Esophagus muscularis mucosa (tissue), 4 donors: ENCODE measurements at regions not wholly inside any gene's neighbourhood (a gene's known extent, or its start where the extent isn't known, plus 50 kb on each side); places are given as distances from the start of the nearest gene placed in this dataset.
A peak's percentile ranks its signal among the peaks of the same experiment; 100 is the strongest.

ENCODE experiments used
- DNase-seq: peaks from one replicate; pipeline ENCODE4 v3.0.0-alpha.2; 2017; ENCODE audit errors: extremely low spot score
- H3K27ac ChIP-seq, 4 donors: fragments of 200-600 bp; sonication (generic); replicated peaks in 1 of 4; 1 replicate in 3 of 4; 2 replicates in 1 of 4; pipeline ENCODE4 v1.5.1; 2016 to 2019; ENCODE audit warnings: mild to moderate bottlenecking in 1 of 4
- H3K27me3 ChIP-seq, 4 donors: fragments of 200-600 bp; sonication (generic); one replicate each; pipeline versions ENCODE4 v1.5.1 to v1.6.0; 2016 to 2019
- H3K36me3 ChIP-seq, 4 donors: fragments of 200-600 bp; sonication (generic); one replicate each; pipeline ENCODE4 v1.5.1; 2016 to 2019
- H3K4me1 ChIP-seq, 4 donors: fragments of 200-600 bp; sonication (generic); one replicate each; pipeline ENCODE4 v1.5.1; 2016 to 2019
- H3K4me3 ChIP-seq, 4 donors: fragments of 200-600 bp; sonication (generic); 1 replicate in 2 of 4; 2 replicates in 2 of 4; pipeline ENCODE4 v1.5.1; 2016 to 2019; ENCODE audit warnings: mild to moderate bottlenecking in 4 of 4, moderate library complexity in 1 of 4
- H3K9me3 ChIP-seq, 4 donors: fragments of 200-600 bp; sonication (generic); 1 replicate in 3 of 4; 2 replicates in 1 of 4; pipeline ENCODE4 v1.5.1; 2016 to 2019
- CTCF ChIP-seq, 3 experiments: fragments of 200-600 bp in 2 of 3; fragments of 450-650 bp in 1 of 3; sonication (generic) in 2 of 3; IDR thresholded peaks; one replicate each; pipeline ENCODE4 v1.5.1; 2017 to 2019; ENCODE audit warnings: antibody characterized with exemption in 3 of 3, mild to moderate bottlenecking in 2 of 3, moderate library complexity in 1 of 3
- EP300 ChIP-seq: sonication (generic); formaldehyde crosslinking; IDR thresholded peaks from one replicate; pipeline ENCODE4 v1.6.1; 2017; ENCODE audit warnings: antibody characterized with exemption
- POLR2A ChIP-seq: fragments of 450-650 bp; IDR thresholded peaks from one replicate; pipeline ENCODE4 v1.6.1; 2017; ENCODE audit warnings: antibody characterized with exemption, moderate library complexity, mild to moderate bottlenecking, low read depth
- POLR2AphosphoS5 ChIP-seq, 2 donors: sonication (generic); formaldehyde crosslinking; IDR thresholded peaks; one replicate each; pipeline ENCODE4 v1.6.1; 2017; ENCODE audit warnings: antibody characterized with exemption in 2 of 2
- WGBS: methylation state at CpG from one replicate; pipeline ENCODE4 v1.1.5; 2018; 5-methylcytosine and 5-hydroxymethylcytosine counted together
- intact Hi-C: fragments of 100-400 bp; cut with DNase I; formaldehyde crosslinking; loops from one replicate; pipeline ENCODE4 v1.15.1; 2023

- Histone ChIP-seq H3K4me3 (no peak overlapping the region), H3K27ac (no peak overlapping the region), H3K9me3 (peaks cover 0 to 23% (median 7%) of the 10 kb centered on the region in 4 donors), H3K27me3 (no peaks in the 10 kb centered on the region), H3K4me1 (no peaks in the 10 kb centered on the region), H3K36me3 (no peaks in the 10 kb centered on the region)
- 82% methylated on average over 18 of the region's 18 CpGs for WGBS
- intact Hi-C loops = no loop called here
- TF ChIP-seq EP300 (no peak), POLR2AphosphoS5 (IDR thresholded peaks at IDR 0.05) (no peak), CTCF (IDR thresholded peaks at IDR 0.05) (no peak), POLR2A (no peak)
- peak; percentile 72 for DNase-seq
These were observed 2292.8 kb downstream of the TP53TG3F start for GRCh38 chr16:35752012-35752772.

- peak; percentile 79 for DNase-seq
- Histone ChIP-seq H3K4me1 (no peaks in the 10 kb centered on the region), H3K27me3 (no peaks in the 10 kb centered on the region), H3K4me3 (no peak overlapping the region), H3K9me3 (peaks cover 0 to 16% (median 4%) of the 10 kb centered on the region in 4 donors), H3K27ac (no peak overlapping the region), H3K36me3 (no peaks in the 10 kb centered on the region)
- intact Hi-C loops = no loop called here
- TF ChIP-seq CTCF (IDR thresholded peaks at IDR 0.05) (no peak), POLR2AphosphoS5 (IDR thresholded peaks at IDR 0.05) (no peak), EP300 (no peak), POLR2A (no peak)
- 79% methylated on average over 22 of the region's 22 CpGs for WGBS
These were observed 2293.6 kb downstream of the TP53TG3F start for GRCh38 chr16:35752773-35753558.

- Histone ChIP-seq H3K4me1 (no peaks in the 10 kb centered on the region), H3K36me3 (no peaks in the 10 kb centered on the region), H3K27me3 (no peaks in the 10 kb centered on the region), H3K27ac (no peak overlapping the region), H3K9me3 (peaks cover 0 to 16% (median 3%) of the 10 kb centered on the region in 4 donors), H3K4me3 (no peak overlapping the region)
- WGBS = 75% methylated on average over 12 of the region's 12 CpGs
- TF ChIP-seq CTCF (IDR thresholded peaks at IDR 0.05) (no peak), POLR2AphosphoS5 (IDR thresholded peaks at IDR 0.05) (no peak), POLR2A (no peak), EP300 (no peak)
- intact Hi-C loops = no loop called here
- peak; percentile 72 for DNase-seq
These were observed 2294.4 kb downstream of the TP53TG3F start for GRCh38 chr16:35753559-35754390.

- H3K9me3 ChIP-seq = peaks cover 0 to 15% (median 3%) of the 10 kb centered on the region in 4 donors
- H3K27me3 ChIP-seq = no peaks in the 10 kb centered on the region
- no peak for TF ChIP-seq EP300
- TF ChIP-seq CTCF (IDR thresholded peaks at IDR 0.05) = no peak
- no peak for TF ChIP-seq POLR2A
- no peak for TF ChIP-seq POLR2AphosphoS5 (IDR thresholded peaks at IDR 0.05)
- H3K36me3 ChIP-seq = no peaks in the 10 kb centered on the region
- peak; percentile 86 for DNase-seq
- WGBS = 83% methylated on average over 11 of the region's 12 CpGs
- no peak overlapping the region for H3K27ac ChIP-seq
- H3K4me1 ChIP-seq = no peaks in the 10 kb centered on the region
- no peak overlapping the region for H3K4me3 ChIP-seq
- intact Hi-C loops = no loop called here
These were observed 2295.3 kb downstream of the TP53TG3F start for GRCh38 chr16:35754391-35755369.
